HL-60 (cell line): ENCODE measurements at regions not wholly inside any gene's neighbourhood (a gene's known extent, or its start where the extent isn't known, plus 50 kb on each side); places are given as distances from the start of the nearest gene placed in this dataset.

ENCODE experiments used
- POLR2AphosphoS5 ChIP-seq: IDR thresholded peaks from 2 replicates; pipeline ENCODE4 v1.6.1; 2012; ENCODE audit warnings: low read depth
- TF ChIP-seq, protein P1 (sequence below): IDR thresholded peaks from one replicate; pipeline ENCODE4 v1.5.1; 2011; ENCODE audit warnings: low read length, control low read depth, inconsistent platforms; ENCODE audit not compliant: insufficient read depth

DNA sequence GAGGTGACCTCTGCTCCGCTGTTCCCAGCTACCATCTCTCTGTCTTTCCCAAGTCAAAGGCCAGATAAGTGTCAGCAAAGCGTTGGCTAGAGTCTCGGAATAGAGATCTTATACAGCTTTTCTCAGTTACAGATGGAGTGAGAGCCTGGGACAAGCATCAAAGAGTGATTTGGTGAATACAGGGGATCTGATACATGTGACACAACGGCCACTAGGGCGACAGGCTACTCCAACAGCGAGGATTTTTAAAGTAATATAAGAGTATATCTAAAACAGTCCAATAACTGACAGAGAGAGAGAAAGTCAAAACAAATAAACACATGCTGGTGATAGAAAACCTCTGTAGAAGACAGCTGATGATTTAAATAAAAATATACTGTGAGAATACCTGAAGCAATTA, 433.1 kb upstream of the SMIM31 start:
- TF ChIP-seq, protein P1, sequence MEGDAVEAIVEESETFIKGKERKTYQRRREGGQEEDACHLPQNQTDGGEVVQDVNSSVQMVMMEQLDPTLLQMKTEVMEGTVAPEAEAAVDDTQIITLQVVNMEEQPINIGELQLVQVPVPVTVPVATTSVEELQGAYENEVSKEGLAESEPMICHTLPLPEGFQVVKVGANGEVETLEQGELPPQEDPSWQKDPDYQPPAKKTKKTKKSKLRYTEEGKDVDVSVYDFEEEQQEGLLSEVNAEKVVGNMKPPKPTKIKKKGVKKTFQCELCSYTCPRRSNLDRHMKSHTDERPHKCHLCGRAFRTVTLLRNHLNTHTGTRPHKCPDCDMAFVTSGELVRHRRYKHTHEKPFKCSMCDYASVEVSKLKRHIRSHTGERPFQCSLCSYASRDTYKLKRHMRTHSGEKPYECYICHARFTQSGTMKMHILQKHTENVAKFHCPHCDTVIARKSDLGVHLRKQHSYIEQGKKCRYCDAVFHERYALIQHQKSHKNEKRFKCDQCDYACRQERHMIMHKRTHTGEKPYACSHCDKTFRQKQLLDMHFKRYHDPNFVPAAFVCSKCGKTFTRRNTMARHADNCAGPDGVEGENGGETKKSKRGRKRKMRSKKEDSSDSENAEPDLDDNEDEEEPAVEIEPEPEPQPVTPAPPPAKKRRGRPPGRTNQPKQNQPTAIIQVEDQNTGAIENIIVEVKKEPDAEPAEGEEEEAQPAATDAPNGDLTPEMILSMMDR, result no peak
- TF ChIP-seq POLR2AphosphoS5, result no peak
